GM18502 (cell line): ENCODE measurements at regions not wholly inside any gene's neighbourhood (a gene's known extent, or its start where the extent isn't known, plus 50 kb on each side); places are given as distances from the start of the nearest gene placed in this dataset.
A peak's percentile ranks its signal among the peaks of the same experiment; 100 is the strongest.
"Not testable (repeated sequence)": the region's sequence is repeated elsewhere in the genome, so short reads cannot be mapped to it uniquely, and the experiment has no call there.

Experiments
- ATAC-seq: cut with Tn5 transposase; IDR thresholded peaks from one replicate; pipeline ENCODE4 v1.9.1; 2021; ENCODE audit warnings: mild to moderate bottlenecking; ENCODE audit not compliant: unreplicated experiment, poor library complexity

GRCh38 chr7:135872861-135873260 is 104.3 kb downstream of the MTPN start:
- not testable (repeated sequence) for ATAC-seq

GRCh38 chr7:135862586-135863340 is 114.2 kb upstream of the FAM180A start:
- no peak for ATAC-seq

DNA sequence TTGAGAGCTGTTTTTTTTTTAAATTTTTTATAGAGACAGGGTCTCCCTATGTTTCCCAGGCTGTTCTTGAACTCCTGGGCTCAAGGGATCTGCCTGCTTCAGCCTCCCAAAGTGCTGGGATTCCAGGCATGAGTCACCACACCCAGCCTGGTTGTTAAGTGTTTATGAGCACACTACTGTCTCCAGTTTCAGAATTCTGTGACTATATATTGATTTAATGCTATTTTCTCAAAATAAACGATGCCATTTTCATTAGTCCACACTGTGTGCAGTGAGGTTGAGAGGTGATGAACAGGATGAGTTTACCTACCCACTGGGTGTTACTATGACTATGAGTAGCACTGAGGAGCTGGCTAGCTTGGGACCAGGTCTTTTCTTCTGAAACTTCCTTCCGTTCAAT is 110.9 kb upstream of the FAM180A start:
- ATAC-seq, result no peak

GRCh38 chr7:135858851-135859250 is 110.2 kb upstream of the FAM180A start:
- ATAC-seq, result no peak

GRCh38 chr7:135858379-135858778 is 109.8 kb upstream of the FAM180A start:
- no peak for ATAC-seq

DNA sequence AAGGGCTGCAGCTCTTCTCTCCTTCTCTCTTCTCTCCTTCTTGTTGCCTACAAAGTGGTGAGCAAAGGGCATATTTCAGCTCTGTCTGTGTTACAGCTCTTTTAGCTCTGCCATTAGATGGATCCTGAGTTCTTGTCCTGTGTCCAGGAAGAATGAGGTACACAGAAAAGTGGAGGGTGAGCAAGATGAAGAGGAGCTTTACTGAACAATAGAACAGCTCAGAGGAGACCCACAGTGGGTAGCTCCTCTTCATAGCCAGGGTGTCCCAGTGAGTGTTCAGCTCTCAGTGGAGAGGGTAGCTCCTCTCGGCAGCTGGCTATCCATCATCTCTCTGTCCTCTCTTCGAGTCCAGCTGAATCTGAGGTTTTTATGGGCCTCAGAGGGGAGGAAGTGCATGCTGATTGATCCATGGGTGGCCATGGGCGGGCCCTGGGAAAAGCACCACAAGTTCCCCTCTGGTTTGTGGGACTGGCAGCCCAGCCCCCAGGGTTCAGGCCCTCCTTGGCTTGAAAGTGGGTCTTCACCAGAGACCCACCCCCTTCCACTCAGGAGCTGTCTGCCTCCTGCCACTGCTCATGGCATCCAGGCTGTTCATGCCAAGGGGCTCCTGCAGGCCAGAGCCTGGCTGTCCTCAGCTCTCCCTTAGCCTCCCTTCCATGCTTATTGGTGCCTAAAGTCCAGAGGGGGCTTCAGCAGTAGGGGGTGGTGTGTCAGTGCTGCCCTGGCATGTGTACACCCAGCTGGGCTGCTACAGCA is 109.1 kb upstream of the FAM180A start:
- ATAC-seq, result no peak

GRCh38 chr7:135856356-135857144 is 107.9 kb upstream of the FAM180A start:
- ATAC-seq, result no peak

DNA sequence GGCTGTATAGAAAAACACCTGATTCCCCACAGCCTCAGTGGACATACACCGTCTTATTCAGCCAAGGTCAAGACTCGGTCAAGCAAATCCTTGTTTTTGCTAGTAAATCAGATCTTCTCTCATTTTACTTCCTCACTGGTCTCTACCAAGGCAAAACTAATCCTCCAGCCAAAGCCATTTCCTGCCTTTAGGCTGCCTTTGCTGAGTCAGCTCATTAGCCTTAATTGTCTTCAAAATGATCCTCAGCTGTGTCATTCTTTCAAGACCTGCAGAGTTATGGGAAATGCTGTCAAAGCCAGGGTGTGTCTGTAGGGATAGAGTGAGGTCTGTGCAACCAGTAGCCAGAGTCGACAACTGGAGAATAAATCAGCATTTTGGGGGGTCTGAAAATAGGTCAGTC is 107.2 kb upstream of the FAM180A start:
- no peak for ATAC-seq

DNA sequence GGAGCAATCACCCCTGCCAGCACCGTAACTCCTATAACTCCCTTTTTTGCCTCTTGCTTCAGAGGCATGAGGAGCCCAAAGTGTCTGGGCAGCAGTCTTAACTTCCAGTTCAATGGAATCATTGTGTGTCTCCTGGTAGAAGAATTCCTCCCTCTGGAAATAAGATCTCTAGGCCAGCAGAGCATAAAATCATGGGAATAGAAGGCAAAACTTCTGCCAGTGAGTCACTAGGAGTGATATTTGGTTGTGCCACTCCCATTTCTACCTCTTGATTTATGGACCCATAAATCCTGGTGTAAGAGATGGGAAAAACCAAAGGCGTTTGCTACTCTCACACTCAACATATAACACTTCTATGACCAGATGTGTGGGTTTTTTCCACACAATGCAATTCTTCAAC is 104.9 kb upstream of the FAM180A start:
- ATAC-seq, result no peak

DNA sequence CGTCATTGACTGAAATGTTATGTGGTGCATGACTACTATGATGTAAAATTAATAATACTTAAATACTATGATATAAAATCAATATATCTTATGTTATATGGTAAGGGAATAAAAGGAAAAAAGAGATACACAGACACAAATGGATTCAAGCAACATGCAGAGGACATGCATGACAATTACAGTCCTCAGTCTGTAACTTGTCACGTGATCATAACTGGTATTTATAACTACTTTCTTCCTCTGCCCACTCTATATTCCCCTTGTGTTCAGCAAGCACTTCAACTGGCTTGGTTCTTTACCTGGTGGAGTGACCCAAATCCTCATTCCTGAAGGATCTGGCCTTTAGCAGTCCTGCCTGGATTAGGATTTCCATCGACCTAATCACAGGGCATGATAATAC is 104.4 kb upstream of the FAM180A start:
- ATAC-seq, result no peak

GRCh38 chr7:135847242-135847641 is 98.6 kb upstream of the FAM180A start:
- ATAC-seq, result no peak

DNA sequence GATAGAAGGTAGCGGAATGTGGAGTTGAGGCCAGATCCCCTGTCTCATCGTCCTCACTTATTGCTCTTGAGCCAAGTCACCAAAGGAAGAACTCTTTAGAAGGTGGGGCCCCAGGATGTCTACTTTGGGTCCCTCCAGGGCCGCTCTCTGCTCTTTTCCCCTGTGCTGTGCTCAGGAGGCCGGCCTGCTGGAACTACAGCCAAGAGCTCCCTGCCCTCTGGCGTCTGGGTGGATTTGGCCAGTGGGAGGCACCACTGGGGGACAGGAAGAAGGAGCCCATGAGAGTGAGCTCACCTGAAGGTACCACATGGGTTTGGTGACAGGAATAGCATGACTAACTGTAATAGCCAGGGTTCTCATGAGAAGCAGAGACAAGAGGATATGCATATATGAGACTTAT is 97.7 kb upstream of the FAM180A start:
- no peak for ATAC-seq

DNA sequence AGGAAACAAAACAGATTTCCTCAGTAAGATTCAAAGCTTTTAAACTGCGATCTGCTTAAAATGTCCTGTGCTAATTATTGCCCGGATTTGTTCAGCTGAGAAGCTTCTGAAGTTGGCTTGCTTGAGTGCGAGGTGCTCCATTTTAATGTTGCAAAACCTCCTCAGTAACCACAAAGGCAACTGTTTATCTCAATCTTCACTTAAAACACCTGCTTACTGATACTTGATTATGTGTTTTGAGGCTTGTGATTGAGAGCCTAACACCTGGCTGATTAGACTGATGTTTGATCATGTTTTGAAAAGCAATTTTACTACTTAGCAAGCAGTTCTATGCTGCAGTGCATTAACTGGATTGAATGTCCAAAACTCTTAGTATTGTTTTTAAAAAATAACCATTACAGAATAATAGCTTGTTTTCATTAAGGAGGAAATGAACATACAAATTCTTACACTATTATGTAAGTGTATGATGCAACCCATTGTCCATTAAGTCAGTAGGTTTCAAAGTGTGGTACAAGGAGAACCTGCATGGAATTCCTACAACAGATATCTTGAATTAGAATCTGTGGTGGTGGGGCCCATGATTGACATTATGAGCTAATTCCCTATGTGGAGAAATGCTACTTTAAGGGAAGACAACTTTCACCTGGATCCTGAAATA is 96.9 kb upstream of the FAM180A start:
- ATAC-seq, result no peak

- ATAC-seq, result no peak
These were observed 96.3 kb upstream of the FAM180A start for GRCh38 chr7:135844903-135845302.

DNA sequence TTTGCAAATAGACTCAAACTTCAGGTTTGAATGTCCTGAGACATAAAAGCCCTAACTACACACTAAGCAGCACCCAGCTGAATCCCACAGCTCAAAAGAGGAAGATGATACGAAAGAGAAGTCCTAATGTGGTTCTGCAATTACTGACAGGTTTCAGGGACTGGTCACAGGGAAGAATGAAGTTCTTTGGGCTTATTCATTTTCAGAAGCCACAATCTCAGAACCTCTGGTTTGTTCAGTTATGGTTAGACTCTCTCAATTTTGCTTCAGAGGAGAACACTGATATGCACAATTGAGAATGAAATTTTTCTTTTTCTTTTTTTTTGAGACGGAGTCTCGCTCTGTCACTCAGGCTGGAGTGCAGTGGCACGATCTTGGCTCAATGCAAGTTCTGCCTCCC is 94.6 kb upstream of the FAM180A start:
- ATAC-seq, result peak; percentile 98

DNA sequence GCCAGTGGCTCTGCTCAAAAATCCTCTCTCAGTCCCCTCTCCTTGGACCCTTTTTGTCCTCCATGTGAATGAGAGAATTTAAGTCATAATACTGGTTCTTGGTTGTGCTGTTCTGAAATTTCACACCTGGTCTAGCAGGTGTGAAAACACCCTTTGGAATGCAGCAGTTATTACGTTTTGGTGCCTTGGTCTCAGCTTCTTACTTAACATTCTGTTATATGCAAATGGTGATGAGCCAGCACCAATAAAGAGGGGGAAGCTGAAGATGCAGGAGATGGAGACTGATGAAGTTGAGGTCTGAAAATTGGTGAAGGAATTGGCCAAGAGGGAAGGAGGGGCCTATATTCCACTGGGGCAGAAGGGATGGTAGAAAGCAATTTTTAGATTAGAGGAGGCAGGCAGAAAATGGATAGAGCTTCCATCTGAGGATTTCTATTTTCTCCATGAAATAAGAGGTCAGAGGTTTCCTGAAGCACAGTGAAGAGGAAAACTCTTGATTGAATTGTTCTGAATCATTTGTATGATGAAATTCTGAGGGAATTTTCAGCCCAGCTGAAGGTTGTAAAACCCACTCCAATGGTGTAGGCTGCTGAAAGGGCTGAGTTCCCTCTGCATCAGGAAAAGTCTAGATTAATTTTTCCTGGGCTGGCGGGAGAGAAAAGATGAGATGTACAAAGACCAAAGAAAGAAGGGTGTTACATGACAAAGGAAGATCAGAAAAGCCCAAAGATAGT is 94.0 kb upstream of the FAM180A start:
- ATAC-seq, result no peak

- ATAC-seq, result no peak
These were observed 92.0 kb upstream of the FAM180A start for GRCh38 chr7:135840591-135840990.

- ATAC-seq, result no peak
These were observed 89.1 kb upstream of the FAM180A start for GRCh38 chr7:135837675-135838074.

GRCh38 chr7:135834266-135834665 is 85.7 kb upstream of the FAM180A start:
- no peak for ATAC-seq

GRCh38 chr7:135833642-135834041 is 85.0 kb upstream of the FAM180A start:
- ATAC-seq, result no peak
